ENCODE measurements at regions not wholly inside any gene's neighbourhood (a gene's known extent, or its start where the extent isn't known, plus 50 kb on each side); places are given as distances from the start of the nearest gene placed in this dataset.

- no peak for TF ChIP-seq CTCF (IDR thresholded peaks at IDR 0.05 in 2 of 3, conservative IDR thresholded peaks at IDR 0.05 in 1 of 3; ENCODE audit: borderline replicate concordance in 1 of 3, insufficient read depth in 1 of 3, low read depth in 2 of 3, low read length in 2 of 3)
- no peak for TF ChIP-seq EZH2phosphoT487 (IDR thresholded peaks at IDR 0.05; ENCODE audit: borderline replicate concordance)
- TF ChIP-seq ELF1 (IDR thresholded peaks at IDR 0.05; ENCODE audit: borderline replicate concordance, low read depth), result no peak
- TF ChIP-seq ZBTB33 (IDR thresholded peaks at IDR 0.05; ENCODE audit: extremely low read depth, insufficient replicate concordance, low read length), result no peak
- no peak for TF ChIP-seq SP1 (IDR thresholded peaks at IDR 0.05; ENCODE audit: low read depth)
Measured at GRCh38 chr20:56805966-56806365, 176.9 kb downstream of the TFAP2C start.
